Psoas muscle (tissue), 7 donors: ENCODE measurements at regions not wholly inside any gene's neighbourhood (a gene's known extent, or its start where the extent isn't known, plus 50 kb on each side); places are given as distances from the start of the nearest gene placed in this dataset.
"Not testable (repeated sequence)": the region's sequence is repeated elsewhere in the genome, so short reads cannot be mapped to it uniquely, and the experiment has no call there.

Source experiments
- ATAC-seq, 4 donors: fragments of 200-7000 bp; cut with Tn5 transposase; one replicate each; pipeline ENCODE4 v1.9.1; 2020; ENCODE audit warnings: moderate library complexity in 3 of 4, mild to moderate bottlenecking in 2 of 4
- DNase-seq, 2 donors: peaks; one replicate each; pipeline ENCODE4 v3.0.0-alpha.2; 2020
- H3K27ac ChIP-seq: fragments of 200-600 bp; one replicate; pipeline ENCODE4 v1.8.0; 2022
- H3K27me3 ChIP-seq, 3 donors: fragments of 200-600 bp in 1 of 3; one replicate each; pipeline versions ENCODE4 v1.6.1 to v1.8.0; 2013 to 2022; ENCODE audit warnings: low read length in 2 of 3, mild to moderate bottlenecking in 2 of 3, moderate library complexity in 1 of 3; ENCODE audit not compliant: insufficient read depth in 3 of 3
- H3K36me3 ChIP-seq, 2 donors: fragments of 200-600 bp in 1 of 2; one replicate each; pipeline versions ENCODE4 v1.6.1 to v1.8.0; 2013 to 2022; ENCODE audit warnings: low read depth in 1 of 2, mild to moderate bottlenecking in 1 of 2, moderate library complexity in 1 of 2; ENCODE audit not compliant: insufficient read depth in 1 of 2
- H3K4me1 ChIP-seq: fragments of 200-600 bp; one replicate; pipeline ENCODE4 v1.8.0; 2022
- H3K4me3 ChIP-seq: fragments of 200-600 bp; one replicate; pipeline ENCODE4 v1.8.0; 2022; ENCODE audit warnings: mild to moderate bottlenecking
- H3K9me3 ChIP-seq: fragments of 200-600 bp; one replicate; pipeline ENCODE4 v1.8.0; 2022
- CTCF ChIP-seq: fragments of 200-600 bp; IDR thresholded peaks from one replicate; pipeline ENCODE4 v1.8.0; 2022; ENCODE audit warnings: antibody characterized with exemption
- WGBS, 3 donors: extraction: QIAGEN DNeasy Blood & Tissue Kit; methylation state at CpG; one replicate each; pipeline versions ENCODE4 v1.1.6 to v1.1.7; 2013; 5-methylcytosine and 5-hydroxymethylcytosine counted together
- intact Hi-C, 2 donors: fragments of 100-400 bp; cut with DNase I; formaldehyde crosslinking; loops; one replicate each; pipeline versions ENCODE4 v1.11.0 to v1.14.2; 2022
- donor health status: healthy with polysubstance abuse.
- donor health status: DM: no; HTN: no; CAD: no; lungs with moderate emphysema.
- donor health status: Bipolar disorder and iron deficiency.
- donor health status: healthy.
- donor health status: DM: yes; HTN: yes; CAD: no.
- donor health status: DM: no; HTN: no; CAD: no.
- donor health status: DM: yes; HTN: yes; CAD: no.

- no peak for TF ChIP-seq CTCF
Measured at GRCh38 chr14:51465486-51465885, 186.2 kb upstream of the FRMD6 start.

DNA sequence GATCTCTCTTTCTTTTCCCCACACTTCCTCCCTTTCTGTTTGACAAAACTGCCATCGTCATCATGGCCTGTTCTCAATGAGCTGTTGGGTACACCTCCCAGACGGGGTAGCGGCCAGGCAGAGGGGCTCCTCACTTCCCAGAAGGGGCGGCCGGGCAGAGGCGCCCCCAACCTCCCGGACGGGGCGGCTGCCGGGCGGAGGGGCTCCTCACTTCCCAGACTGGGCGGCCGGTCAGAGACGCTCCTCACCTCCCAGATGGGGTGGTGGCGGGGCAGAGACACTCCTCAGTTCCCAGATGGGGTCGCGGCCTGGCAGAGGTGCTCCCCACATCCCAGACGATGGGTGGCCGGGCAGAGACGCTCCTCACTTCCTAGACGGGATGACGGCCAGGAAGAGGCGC lies 184.3 kb upstream of the FRMD6 start:
- 95 to 97% (median 96%) methylated on average over 14 to 23 of the region's 23 CpGs for WGBS, 3 donors
- intact Hi-C loops, H3K4me1 ChIP-seq, H3K27ac ChIP-seq, H3K9me3 ChIP-seq, H3K27me3 ChIP-seq, H3K4me3 ChIP-seq, H3K36me3 ChIP-seq, ATAC-seq, DNase-seq: not testable (repeated sequence)

More at GRCh38 chr14:51465486-51465885, 186.2 kb upstream of the FRMD6 start:
- H3K27me3 ChIP-seq: no peaks in the 10 kb centered on the region
- intact Hi-C loops: no loop called here
- DNase-seq: no peak
- H3K4me3 ChIP-seq: no peak overlapping the region
- no peak overlapping the region for H3K27ac ChIP-seq
- no peak for ATAC-seq
- H3K36me3 ChIP-seq: no peaks in the 10 kb centered on the region
- no peaks in the 10 kb centered on the region for H3K9me3 ChIP-seq
- 93 to 100% (median 97%) methylated on average over 1 of the region's 1 CpG for WGBS, 3 donors
- no peaks in the 10 kb centered on the region for H3K4me1 ChIP-seq

DNA sequence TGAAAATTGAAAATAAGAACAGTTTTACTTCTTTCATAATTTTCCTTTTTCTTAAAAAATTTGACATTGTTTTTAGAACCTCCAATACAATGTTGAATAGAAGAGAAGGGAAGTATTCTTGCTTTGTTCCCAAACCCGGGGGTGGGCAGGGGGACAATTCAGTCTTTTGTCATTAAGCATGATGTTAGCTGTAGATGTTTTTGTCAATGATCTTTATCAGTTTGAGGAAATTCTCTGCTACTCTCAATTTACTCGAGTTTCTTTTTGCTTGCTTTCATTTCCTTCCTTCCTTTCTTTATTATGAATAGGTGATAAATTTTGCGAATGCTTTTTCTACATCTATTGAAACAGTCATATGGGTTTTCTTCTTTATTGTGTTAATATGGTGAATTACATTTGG lies 183.2 kb upstream of the FRMD6 start:
- no peak for TF ChIP-seq CTCF
- Histone ChIP-seq H3K36me3 (no peaks in the 10 kb centered on the region), H3K27ac (no peak overlapping the region), H3K4me1 (no peaks in the 10 kb centered on the region), H3K9me3 (no peaks in the 10 kb centered on the region), H3K4me3 (no peak overlapping the region), H3K27me3 (no peaks in the 10 kb centered on the region)
- intact Hi-C loops: no loop called here
- ATAC-seq (no peak), DNase-seq (no peak)
- WGBS, 3 donors: 70 to 79% (median 78%) methylated on average over 3 of the region's 3 CpGs

GRCh38 chr14:51472881-51473280 lies 178.8 kb upstream of the FRMD6 start:
- Histone ChIP-seq H3K27ac (no peak overlapping the region), H3K36me3 (no peaks in the 10 kb centered on the region), H3K27me3 (no peaks in the 10 kb centered on the region), H3K4me3 (no peak overlapping the region), H3K9me3 (no peaks in the 10 kb centered on the region), H3K4me1 (no peaks in the 10 kb centered on the region)
- 30 to 71% (median 46%) methylated on average over 2 of the region's 2 CpGs for WGBS, 3 donors
- ATAC-seq (no peak), DNase-seq (no peak)
- TF ChIP-seq CTCF: no peak
- intact Hi-C loops: no loop called here

- no peak for ATAC-seq
- Histone ChIP-seq H3K27me3 (no peaks in the 10 kb centered on the region), H3K4me1 (no peaks in the 10 kb centered on the region), H3K4me3 (no peak overlapping the region), H3K36me3 (no peaks in the 10 kb centered on the region), H3K9me3 (no peaks in the 10 kb centered on the region), H3K27ac (no peak overlapping the region)
- 83 to 89% (median 84%) methylated on average over 4 of the region's 4 CpGs for WGBS, 3 donors
- no peak for DNase-seq
- intact Hi-C loops: no loop called here
- no peak for TF ChIP-seq CTCF
Measured at GRCh38 chr14:51473351-51473750, 178.4 kb upstream of the FRMD6 start.
